GM23338 (cell line): ENCODE measurements at regions not wholly inside any gene's neighbourhood (a gene's known extent, or its start where the extent isn't known, plus 50 kb on each side); places are given as distances from the start of the nearest gene placed in this dataset.

Experiments used
- ATAC-seq: fragments of 200-7000 bp; cut with Tn5 transposase; 3 replicates; pipeline ENCODE4 v1.9.1; 2020
- DNase-seq: peaks from one replicate; pipeline ENCODE4 v3.0.0-alpha.2; 2015; ENCODE audit warnings: low spot score
- H2AFZ ChIP-seq: fragments of 200-600 bp; sonication (generic); 2 replicates; pipeline ENCODE4 v1.8.0; 2016; ENCODE audit warnings: antibody characterized with exemption, mild to moderate bottlenecking, moderate library complexity
- H3F3A ChIP-seq: fragments of 200-600 bp; sonication (generic); replicated peaks from 2 replicates; pipeline ENCODE4 v1.8.0; 2017; ENCODE audit warnings: antibody characterized with exemption, mixed run types, low read depth
- H3K27ac ChIP-seq: fragments of 200-600 bp; sonication (generic); 2 replicates; pipeline ENCODE4 v1.6.1; 2016; ENCODE audit warnings: low read depth
- H3K27me3 ChIP-seq: fragments of 200-600 bp; sonication (generic); 2 replicates; pipeline ENCODE4 v1.8.0; 2016; ENCODE audit warnings: mild to moderate bottlenecking, mixed run types, moderate library complexity; ENCODE audit not compliant: insufficient read depth
- H3K36me3 ChIP-seq: fragments of 200-600 bp; sonication (generic); 2 replicates; pipeline ENCODE4 v1.8.0; 2016; ENCODE audit warnings: mild to moderate bottlenecking; ENCODE audit not compliant: insufficient read depth
- H3K4me1 ChIP-seq: fragments of 200-600 bp; sonication (generic); 2 replicates; pipeline ENCODE4 v1.8.0; 2016; ENCODE audit warnings: mild to moderate bottlenecking, moderate library complexity; ENCODE audit not compliant: insufficient read depth
- H3K4me2 ChIP-seq: fragments of 200-600 bp; sonication (generic); 2 replicates; pipeline ENCODE4 v1.7.1; 2017; ENCODE audit warnings: mixed run types
- H3K4me3 ChIP-seq: fragments of 200-600 bp; sonication (generic); 2 replicates; pipeline ENCODE4 v1.6.1; 2016; ENCODE audit warnings: mixed run types
- H3K79me2 ChIP-seq: fragments of 200-600 bp; sonication (generic); replicated peaks from 2 replicates; pipeline ENCODE4 v1.8.0; 2017; ENCODE audit warnings: mild to moderate bottlenecking; ENCODE audit not compliant: insufficient read depth
- H3K9me2 ChIP-seq: fragments of 200-600 bp; sonication (generic); 2 replicates; pipeline ENCODE4 v1.8.0; 2017; ENCODE audit not compliant: insufficient read depth
- H4K20me1 ChIP-seq: fragments of 200-600 bp; sonication (generic); replicated peaks from 2 replicates; pipeline ENCODE4 v1.8.0; 2017; ENCODE audit warnings: mild to moderate bottlenecking; ENCODE audit not compliant: insufficient read depth
- H3K27ac Mint-ChIP-seq: 2 replicates; pipeline ENCODE4 v1.8.0; 2020; ENCODE audit warnings: inconsistent platforms, mild to moderate bottlenecking, moderate library complexity, mixed read lengths
- H3K27me3 Mint-ChIP-seq: 3 replicates; pipeline ENCODE4 v1.8.0; 2022; ENCODE audit warnings: low read depth, mild to moderate bottlenecking, moderate library complexity, mixed read lengths, inconsistent platforms; ENCODE audit not compliant: insufficient read depth, poor library complexity
- H3K36me3 Mint-ChIP-seq: 3 replicates; pipeline ENCODE4 v1.8.0; 2021; ENCODE audit warnings: low read depth, mild to moderate bottlenecking, inconsistent platforms, moderate library complexity, mixed read lengths
- H3K4me1 Mint-ChIP-seq: 3 replicates; pipeline ENCODE4 v1.8.0; 2020; ENCODE audit warnings: mild to moderate bottlenecking, inconsistent platforms, mixed read lengths
- H3K4me3 Mint-ChIP-seq: 3 replicates; pipeline ENCODE4 v1.8.0; 2021; ENCODE audit warnings: moderate library complexity, mild to moderate bottlenecking, inconsistent platforms, mixed read lengths
- H3K9me3 Mint-ChIP-seq: 3 replicates; pipeline ENCODE4 v1.8.0; 2020; ENCODE audit warnings: moderate library complexity, mild to moderate bottlenecking, inconsistent platforms, mixed read lengths
- CREB1 ChIP-seq: fragments of 250-450 bp; sonication (Bioruptor Pico); IDR thresholded peaks from 2 replicates; pipeline ENCODE4 v1.5.0; 2020; ENCODE audit warnings: low read depth, mild to moderate bottlenecking, moderate library complexity
- EZH2 ChIP-seq: fragments of 200-600 bp; sonication (generic); IDR thresholded peaks from one replicate; pipeline ENCODE4 v1.8.0; 2017; ENCODE audit warnings: antibody characterized with exemption, mild to moderate bottlenecking, low read depth; ENCODE audit not compliant: unreplicated experiment
- JUNB ChIP-seq: IDR thresholded peaks from one replicate; pipeline ENCODE4 v1.6.1; 2016; ENCODE audit warnings: antibody characterized with exemption; ENCODE audit not compliant: unreplicated experiment
- STAT1 ChIP-seq: IDR thresholded peaks from one replicate; pipeline ENCODE4 v1.6.1; 2016; ENCODE audit warnings: antibody characterized with exemption; ENCODE audit not compliant: unreplicated experiment
- ZNF331 ChIP-seq: fragments of 250-450 bp; sonication (Bioruptor Pico); IDR thresholded peaks from 2 replicates; pipeline ENCODE4 v1.5.0; 2020; ENCODE audit warnings: low read depth, mild to moderate bottlenecking, moderate library complexity
- TF ChIP-seq, protein P1 (sequence below), 2 experiments: fragments of 200-600 bp in 1 of 2; sonication (generic) in 1 of 2; conservative IDR thresholded peaks; 2 replicates each; pipeline versions ENCODE4 v1.5.1 to v1.6.1; 2016 to 2017; ENCODE audit warnings: antibody characterized with exemption in 2 of 2, low read depth in 2 of 2, mild to moderate bottlenecking in 2 of 2, moderate library complexity in 1 of 2
- TF ChIP-seq, protein P2 (sequence below): IDR thresholded peaks from 2 replicates; pipeline ENCODE4 v1.6.1; 2016; ENCODE audit warnings: antibody characterized with exemption

DNA sequence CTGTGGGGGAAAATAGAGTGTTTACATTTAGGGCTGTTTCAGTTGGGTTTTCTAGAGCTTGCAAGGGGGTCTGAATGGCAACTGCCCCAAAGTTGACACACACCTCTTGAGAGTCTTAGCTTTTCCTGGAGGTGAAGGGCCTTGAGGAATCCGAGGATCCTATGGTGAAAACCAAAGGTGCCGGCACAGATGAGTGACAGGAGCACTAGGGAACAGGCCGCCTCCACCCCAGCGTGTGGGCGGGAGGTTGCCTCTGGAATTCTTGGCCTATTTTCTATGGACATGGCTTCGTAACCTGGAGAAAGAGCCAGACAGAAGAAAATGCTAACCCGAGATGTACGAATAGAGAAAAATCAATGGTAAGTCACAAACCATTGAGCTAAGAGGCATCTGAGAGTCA is 283.2 kb upstream of the FOXQ1 start (continued):
- TF ChIP-seq, protein P1, sequence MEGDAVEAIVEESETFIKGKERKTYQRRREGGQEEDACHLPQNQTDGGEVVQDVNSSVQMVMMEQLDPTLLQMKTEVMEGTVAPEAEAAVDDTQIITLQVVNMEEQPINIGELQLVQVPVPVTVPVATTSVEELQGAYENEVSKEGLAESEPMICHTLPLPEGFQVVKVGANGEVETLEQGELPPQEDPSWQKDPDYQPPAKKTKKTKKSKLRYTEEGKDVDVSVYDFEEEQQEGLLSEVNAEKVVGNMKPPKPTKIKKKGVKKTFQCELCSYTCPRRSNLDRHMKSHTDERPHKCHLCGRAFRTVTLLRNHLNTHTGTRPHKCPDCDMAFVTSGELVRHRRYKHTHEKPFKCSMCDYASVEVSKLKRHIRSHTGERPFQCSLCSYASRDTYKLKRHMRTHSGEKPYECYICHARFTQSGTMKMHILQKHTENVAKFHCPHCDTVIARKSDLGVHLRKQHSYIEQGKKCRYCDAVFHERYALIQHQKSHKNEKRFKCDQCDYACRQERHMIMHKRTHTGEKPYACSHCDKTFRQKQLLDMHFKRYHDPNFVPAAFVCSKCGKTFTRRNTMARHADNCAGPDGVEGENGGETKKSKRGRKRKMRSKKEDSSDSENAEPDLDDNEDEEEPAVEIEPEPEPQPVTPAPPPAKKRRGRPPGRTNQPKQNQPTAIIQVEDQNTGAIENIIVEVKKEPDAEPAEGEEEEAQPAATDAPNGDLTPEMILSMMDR (conservative IDR thresholded peaks at IDR 0.05; ENCODE audit: low read depth in 2 of 2), result no peak
- TF ChIP-seq JUNB (no peak), STAT1 (no peak)
- TF ChIP-seq, protein P2, sequence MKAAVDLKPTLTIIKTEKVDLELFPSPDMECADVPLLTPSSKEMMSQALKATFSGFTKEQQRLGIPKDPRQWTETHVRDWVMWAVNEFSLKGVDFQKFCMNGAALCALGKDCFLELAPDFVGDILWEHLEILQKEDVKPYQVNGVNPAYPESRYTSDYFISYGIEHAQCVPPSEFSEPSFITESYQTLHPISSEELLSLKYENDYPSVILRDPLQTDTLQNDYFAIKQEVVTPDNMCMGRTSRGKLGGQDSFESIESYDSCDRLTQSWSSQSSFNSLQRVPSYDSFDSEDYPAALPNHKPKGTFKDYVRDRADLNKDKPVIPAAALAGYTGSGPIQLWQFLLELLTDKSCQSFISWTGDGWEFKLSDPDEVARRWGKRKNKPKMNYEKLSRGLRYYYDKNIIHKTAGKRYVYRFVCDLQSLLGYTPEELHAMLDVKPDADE, result no peak

DNA sequence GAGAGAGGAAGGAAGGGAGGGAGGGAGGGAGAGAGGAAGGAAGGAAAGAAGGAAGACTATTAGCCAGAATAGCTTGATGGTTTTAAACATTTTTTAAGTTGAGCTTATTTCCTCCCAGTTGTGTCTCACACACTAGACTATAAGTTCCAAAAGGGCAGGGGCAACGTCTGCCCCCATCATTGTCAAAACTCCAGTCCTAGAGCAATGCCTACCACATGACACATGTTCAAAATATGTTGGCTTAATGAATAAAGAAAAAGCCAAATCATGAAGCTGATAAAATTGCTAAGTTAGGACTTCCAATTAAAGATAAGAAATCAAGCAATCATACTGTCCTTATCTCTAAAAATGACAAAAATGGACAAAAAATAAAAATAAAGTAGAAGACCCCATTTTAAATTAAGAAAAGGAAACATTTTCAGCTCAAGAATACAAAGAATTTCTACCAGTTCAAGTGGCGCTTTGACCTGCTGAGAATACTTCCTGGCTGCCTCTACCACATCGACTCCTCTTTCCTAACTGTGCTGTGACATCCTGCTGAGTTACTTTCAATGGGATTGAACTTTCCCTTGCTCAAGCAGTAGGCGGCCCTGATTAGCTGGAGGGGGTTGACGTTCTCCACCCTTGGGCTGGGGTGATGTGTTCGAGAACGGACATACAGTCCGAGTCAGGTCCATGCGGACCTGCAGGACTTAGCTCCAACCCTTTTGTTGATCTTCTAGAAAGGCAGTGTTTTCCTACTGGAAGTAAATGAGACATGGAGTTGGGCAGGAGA is 283.9 kb upstream of the FOXQ1 start:
- Histone ChIP-seq H4K20me1 (no peaks in the 10 kb centered on the region), H3K27me3 (no peaks in the 10 kb centered on the region), H2AFZ (0 out of 2 replicates have a peak overlapping the region, but pooled peaks have one; percentile 56), H3K4me3 (no peak overlapping the region), H3K79me2 (no peaks in the 10 kb centered on the region), H3K4me2 (no peak overlapping the region; the same call in 1 of the 2 replicates), H3F3A (no peaks in the 10 kb centered on the region), H3K9me2 (peaks cover 9% of the 10 kb centered on the region; the same call in 1 of the 2 replicates), H3K4me1 (peaks cover 3% of the 10 kb centered on the region; the same call in 1 of the 2 replicates), H3K36me3 (no peaks in the 10 kb centered on the region), H3K27ac (no peak overlapping the region)
- Mint-ChIP-seq H3K36me3 (no peaks in the 10 kb centered on the region), H3K9me3 (peaks cover 7% of the 10 kb centered on the region; the same call in 2 of the 3 replicates), H3K4me3 (no peak overlapping the region), H3K27me3 (peaks cover 7% of the 10 kb centered on the region), H3K27ac (no peak overlapping the region), H3K4me1 (peaks cover 35% of the 10 kb centered on the region)
- peak; percentile 86 for ATAC-seq
- no peak for TF ChIP-seq JUNB
- TF ChIP-seq, protein P2, result no peak
- no peak for TF ChIP-seq EZH2
- no peak for TF ChIP-seq ZNF331
- DNase-seq, result peak; percentile 42

DNA sequence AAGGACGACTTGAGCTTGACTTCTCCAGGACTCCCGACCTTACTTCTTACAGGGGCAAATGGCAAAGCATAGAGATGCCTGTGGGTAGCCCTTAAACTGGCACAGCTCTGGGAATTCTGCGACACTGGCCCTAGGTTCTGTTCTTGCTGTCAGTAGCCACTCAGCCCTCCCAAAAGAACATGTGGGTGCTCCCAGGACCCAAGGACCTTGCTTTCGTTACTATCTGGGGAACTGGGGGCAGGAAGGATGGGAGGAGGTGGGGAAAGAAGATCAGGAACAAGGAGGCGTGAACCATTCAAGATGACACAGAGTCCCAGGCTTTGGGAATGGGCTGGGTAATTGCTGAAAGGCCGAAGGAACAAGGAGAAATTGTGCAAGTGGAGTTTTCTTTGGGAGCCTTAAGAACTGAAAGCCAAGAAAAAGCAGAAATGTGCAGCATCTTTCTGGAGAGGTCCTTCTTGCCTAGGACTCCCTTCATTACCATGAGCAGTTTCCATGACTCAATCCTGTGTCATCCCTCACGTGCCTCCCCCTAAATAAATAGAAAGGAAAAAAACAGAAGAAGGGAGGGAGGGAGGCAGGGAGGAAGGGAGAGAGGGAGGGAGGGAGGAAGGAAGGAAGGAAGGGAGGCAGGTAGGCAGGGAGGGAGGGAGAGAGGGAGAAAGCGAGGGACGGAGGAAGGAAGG is 284.6 kb upstream of the FOXQ1 start:
- Mint-ChIP-seq H3K36me3 (no peaks in the 10 kb centered on the region), H3K4me1 (peaks cover 35% of the 10 kb centered on the region), H3K4me3 (no peak overlapping the region), H3K27me3 (peaks cover 7% of the 10 kb centered on the region), H3K9me3 (peaks cover 7% of the 10 kb centered on the region; the same call in 2 of the 3 replicates), H3K27ac (no peak overlapping the region)
- Histone ChIP-seq H3K4me2 (0 out of 2 replicates have a peak overlapping the region, but pooled peaks have one; percentile 32), H3K4me3 (no peak overlapping the region), H2AFZ (no peak overlapping the region), H3K27me3 (no peaks in the 10 kb centered on the region), H3K27ac (no peak overlapping the region), H4K20me1 (no peaks in the 10 kb centered on the region), H3K4me1 (peaks cover 3% of the 10 kb centered on the region; the same call in 1 of the 2 replicates), H3K9me2 (peaks cover 9% of the 10 kb centered on the region), H3F3A (no peaks in the 10 kb centered on the region), H3K36me3 (no peaks in the 10 kb centered on the region), H3K79me2 (no peaks in the 10 kb centered on the region)
- DNase-seq, result no peak
- no peak for ATAC-seq
- TF ChIP-seq STAT1 (no peak), CREB1 (CRISPR knock-in tag) (no peak), ZNF331 (no peak)
- TF ChIP-seq, protein P1 (conservative IDR thresholded peaks at IDR 0.05; ENCODE audit: low read depth in 2 of 2), result no peak
- TF ChIP-seq, protein P2, result no peak
